ENCODE measurements at regions not wholly inside any gene's neighbourhood (a gene's known extent, or its start where the extent isn't known, plus 50 kb on each side); places are given as distances from the start of the nearest gene placed in this dataset.

DNA sequence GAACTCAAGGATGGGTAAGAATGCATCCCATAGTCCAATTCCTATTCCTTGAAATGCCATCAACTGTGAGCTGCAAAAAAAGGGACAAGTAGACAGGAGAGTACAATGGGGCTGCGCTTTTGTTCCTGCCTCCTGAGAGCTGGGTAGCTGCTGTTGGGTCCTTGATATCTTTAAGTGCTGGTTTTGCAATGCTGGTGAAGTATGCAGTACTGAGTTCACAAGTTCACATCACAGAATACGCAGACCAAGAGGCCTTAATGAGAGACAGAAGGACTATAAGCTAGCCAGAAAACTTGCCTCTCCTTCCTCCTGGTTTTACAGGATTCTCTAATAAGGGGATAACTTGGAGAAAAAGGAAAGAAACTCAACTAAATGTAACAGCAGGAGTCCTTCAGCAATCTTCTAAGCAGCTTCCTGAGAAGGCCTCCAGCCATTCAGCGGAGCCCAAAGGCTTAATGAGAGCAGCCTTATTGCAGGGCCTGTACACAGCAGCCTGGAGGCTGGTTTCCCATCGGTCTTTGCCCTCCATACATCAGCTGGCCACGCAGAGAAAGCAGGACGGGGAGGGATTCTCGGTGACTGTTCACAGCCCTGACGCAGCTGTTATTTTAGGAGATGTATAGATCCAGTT, 293.1 kb downstream of the CDCA7 start:
- no peak overlapping the region for H3K27ac Mint-ChIP-seq
- H3K27me3 Mint-ChIP-seq (ENCODE audit: low read depth): no peaks in the 10 kb centered on the region
- ChIA-PET POLR2A (no interaction called here), CTCF (no interaction called here)
- ATAC-seq: no peak
- H3K4me1 Mint-ChIP-seq (ENCODE audit: low read depth): no peaks in the 10 kb centered on the region
- no peak for DNase-seq
- H3K4me3 Mint-ChIP-seq: no peak overlapping the region
- no peaks in the 10 kb centered on the region for H3K9me3 Mint-ChIP-seq (ENCODE audit: insufficient read depth)
- H3K36me3 Mint-ChIP-seq (ENCODE audit: low read depth): no peaks in the 10 kb centered on the region

DNA sequence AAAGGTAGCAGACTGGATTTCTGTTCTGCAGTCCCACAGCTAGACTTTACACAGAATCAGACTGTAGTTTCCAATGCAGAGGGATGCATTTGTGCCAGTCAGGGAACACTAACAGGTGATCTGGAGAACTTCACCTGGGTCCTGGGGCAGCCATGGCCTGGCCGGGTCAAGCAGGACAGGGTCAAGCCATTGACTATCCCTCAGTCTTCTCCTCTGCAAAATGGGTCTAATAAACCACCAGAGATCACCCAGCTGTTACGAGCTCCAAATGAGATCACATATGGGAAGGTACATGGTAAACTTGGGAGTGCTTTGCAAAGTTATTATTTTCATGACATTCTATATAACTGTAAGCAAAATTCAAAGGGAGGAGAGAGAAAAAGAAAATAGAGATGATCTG, 294.1 kb downstream of the CDCA7 start:
- CTCF ChIA-PET: no interaction called here
- no peaks in the 10 kb centered on the region for H3K36me3 Mint-ChIP-seq (ENCODE audit: low read depth)
- POLR2A ChIA-PET: no interaction called here
- no peak overlapping the region for H3K4me3 Mint-ChIP-seq
- ATAC-seq (no peak), DNase-seq (no peak)
- H3K27ac Mint-ChIP-seq: no peak overlapping the region
- H3K4me1 Mint-ChIP-seq (ENCODE audit: low read depth): no peaks in the 10 kb centered on the region
- H3K27me3 Mint-ChIP-seq (ENCODE audit: low read depth): no peaks in the 10 kb centered on the region
- H3K9me3 Mint-ChIP-seq (ENCODE audit: insufficient read depth): no peaks in the 10 kb centered on the region

DNA sequence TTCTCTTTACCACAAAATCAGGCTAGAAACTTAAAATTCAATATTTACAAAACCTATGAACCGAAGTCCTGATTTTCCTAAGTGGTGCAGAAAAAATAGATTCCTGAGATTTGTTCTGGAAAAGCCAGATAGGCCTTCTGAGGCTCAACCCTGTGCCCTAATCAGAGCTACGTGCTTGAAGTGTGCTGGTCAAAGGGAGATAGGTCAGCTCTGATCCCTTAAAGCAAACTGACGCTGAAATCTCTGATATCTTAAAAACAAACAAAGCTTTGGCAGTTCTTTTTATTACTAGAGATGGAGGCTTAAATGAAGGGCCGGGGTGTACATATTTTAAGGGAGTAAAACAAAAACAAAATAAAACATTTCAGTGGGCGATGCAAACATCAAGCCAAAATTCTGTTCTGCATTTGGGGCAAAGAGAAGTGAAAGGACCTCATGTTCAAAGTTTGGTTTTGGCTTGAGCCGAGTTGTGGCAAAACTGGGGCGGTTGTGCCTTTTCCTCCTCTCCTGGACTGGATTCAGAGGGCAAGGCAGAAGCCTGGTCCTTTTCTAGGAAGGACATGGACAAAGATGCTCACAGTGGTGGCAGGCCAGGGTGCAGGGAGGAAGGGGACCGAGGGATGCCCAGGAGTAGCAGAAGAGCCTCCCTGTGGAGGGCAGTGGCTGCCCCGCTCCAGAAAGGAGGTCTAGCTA, 295.0 kb downstream of the CDCA7 start:
- Mint-ChIP-seq H3K9me3 (ENCODE audit: insufficient read depth) (no peaks in the 10 kb centered on the region), H3K4me3 (no peak overlapping the region), H3K4me1 (ENCODE audit: low read depth) (no peaks in the 10 kb centered on the region), H3K27me3 (ENCODE audit: low read depth) (no peaks in the 10 kb centered on the region), H3K27ac (no peak overlapping the region), H3K36me3 (ENCODE audit: low read depth) (no peaks in the 10 kb centered on the region)
- ATAC-seq (no peak), DNase-seq (no peak)
- ChIA-PET POLR2A (no interaction called here), CTCF (no interaction called here)

DNA sequence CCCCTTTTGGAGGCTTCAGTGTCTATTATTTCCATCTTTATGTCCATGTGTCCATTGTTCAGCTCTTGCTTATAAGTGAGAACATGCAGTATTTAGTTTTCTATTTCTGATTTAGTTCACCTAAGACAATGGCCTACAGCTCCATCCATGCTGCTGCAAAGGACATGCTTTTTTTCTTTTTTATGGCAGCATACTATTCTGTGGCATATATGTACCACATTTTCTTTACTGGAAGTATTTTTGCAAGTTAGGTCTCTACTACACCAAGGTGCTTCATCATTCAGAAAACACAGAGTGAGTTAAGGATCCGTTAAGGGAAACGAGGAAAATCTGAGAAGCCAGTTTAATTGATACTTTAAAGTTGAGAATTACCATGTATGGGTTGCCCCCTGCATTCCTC, 297.2 kb downstream of the CDCA7 start:
- Mint-ChIP-seq H3K36me3 (ENCODE audit: low read depth) (no peaks in the 10 kb centered on the region), H3K27me3 (ENCODE audit: low read depth) (peaks cover 4% of the 10 kb centered on the region), H3K27ac (no peak overlapping the region)

DNA sequence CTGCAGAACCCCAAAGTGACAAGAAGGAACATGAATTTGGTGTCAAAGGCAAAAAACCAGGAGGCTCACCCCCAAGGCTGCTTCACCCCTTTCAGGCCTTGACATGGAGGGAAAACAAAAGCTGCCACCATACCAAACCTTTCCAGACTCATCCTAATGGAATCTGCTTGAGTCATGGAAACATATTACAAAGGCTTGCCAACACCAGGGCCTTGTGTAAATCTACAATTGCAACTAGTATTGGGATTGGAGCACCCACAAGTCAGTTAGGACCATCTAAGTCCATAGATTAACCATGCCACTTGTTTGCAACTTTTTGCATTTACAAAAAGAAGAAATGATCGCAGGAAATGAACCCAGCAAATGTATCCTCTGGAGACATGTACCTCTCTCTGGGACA, 297.6 kb downstream of the CDCA7 start:
- Mint-ChIP-seq H3K4me3 (no peak overlapping the region), H3K9me3 (ENCODE audit: insufficient read depth) (no peaks in the 10 kb centered on the region), H3K36me3 (ENCODE audit: low read depth) (no peaks in the 10 kb centered on the region), H3K27ac (no peak overlapping the region), H3K27me3 (ENCODE audit: low read depth) (peaks cover 4% of the 10 kb centered on the region), H3K4me1 (ENCODE audit: low read depth) (no peaks in the 10 kb centered on the region)
- no peak for DNase-seq
- ChIA-PET POLR2A (no interaction called here), CTCF (no interaction called here)
- no peak for ATAC-seq

More for the DNA sequence above, 297.2 kb downstream of the CDCA7 start:
- Mint-ChIP-seq H3K9me3 (ENCODE audit: insufficient read depth) (no peaks in the 10 kb centered on the region), H3K4me1 (ENCODE audit: low read depth) (no peaks in the 10 kb centered on the region), H3K4me3 (no peak overlapping the region)
- DNase-seq (no peak), ATAC-seq (no peak)
- ChIA-PET POLR2A (no interaction called here), CTCF (no interaction called here)

DNA sequence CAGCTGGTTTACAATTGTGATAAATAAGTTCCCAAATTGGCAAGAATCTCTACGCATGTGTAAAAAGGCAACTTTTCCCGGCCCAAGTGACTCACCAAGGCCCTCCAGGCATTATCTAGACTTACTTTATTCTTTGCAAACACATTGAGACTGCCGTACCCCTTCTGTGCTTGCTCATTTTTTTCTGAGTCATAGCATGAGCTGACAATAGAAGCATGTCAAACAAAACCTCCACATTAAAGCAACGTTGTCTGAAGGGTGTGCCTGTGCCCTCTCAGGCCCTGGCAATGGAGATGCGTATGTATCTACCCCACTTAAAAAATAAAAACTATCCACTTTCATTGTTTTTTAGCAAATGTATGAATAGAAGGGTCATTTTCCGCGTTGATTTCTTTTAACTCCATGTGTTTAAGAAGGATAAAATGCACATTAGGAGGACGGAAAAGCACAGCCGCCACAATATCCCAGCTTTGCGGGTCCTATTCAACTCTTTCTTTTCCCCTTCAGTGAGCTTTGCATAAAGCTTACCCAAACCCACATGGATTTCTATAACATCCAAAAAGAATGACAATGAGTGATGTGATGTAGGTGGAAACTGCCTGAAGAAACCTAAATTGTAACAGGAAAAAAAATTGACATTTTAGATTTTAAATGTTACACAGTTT, 298.2 kb downstream of the CDCA7 start:
- Mint-ChIP-seq H3K27ac (no peak overlapping the region), H3K27me3 (ENCODE audit: low read depth) (peaks cover 6% of the 10 kb centered on the region), H3K4me1 (ENCODE audit: low read depth) (no peaks in the 10 kb centered on the region), H3K4me3 (no peak overlapping the region), H3K9me3 (ENCODE audit: insufficient read depth) (no peaks in the 10 kb centered on the region), H3K36me3 (ENCODE audit: low read depth) (no peaks in the 10 kb centered on the region)
- ChIA-PET CTCF (no interaction called here), POLR2A (no interaction called here)
- ATAC-seq: no peak
- no peak for DNase-seq

DNA sequence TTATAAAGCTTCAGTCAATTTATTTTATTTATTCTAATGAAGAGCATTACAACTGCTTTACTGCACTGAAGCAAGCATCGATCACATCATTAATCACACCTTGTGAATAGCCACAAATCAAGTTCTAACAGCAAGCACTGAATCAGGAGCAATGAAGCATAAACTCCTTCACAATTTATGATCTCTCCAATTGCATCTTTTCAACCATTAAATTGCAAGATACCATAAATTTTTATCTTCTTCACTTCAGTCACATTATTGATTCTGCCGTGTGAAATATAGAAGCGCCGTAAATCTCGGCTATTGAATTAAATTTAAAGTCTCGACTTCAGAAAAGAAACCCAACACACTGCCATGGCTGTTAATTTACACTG, 298.7 kb downstream of the CDCA7 start:
- H3K36me3 Mint-ChIP-seq (ENCODE audit: low read depth): no peaks in the 10 kb centered on the region
- ATAC-seq (no peak), DNase-seq (no peak)
- H3K27ac Mint-ChIP-seq: no peak overlapping the region
- H3K27me3 Mint-ChIP-seq (ENCODE audit: low read depth): peaks cover 6% of the 10 kb centered on the region
- no peaks in the 10 kb centered on the region for H3K4me1 Mint-ChIP-seq (ENCODE audit: low read depth)
- ChIA-PET CTCF (no interaction called here), POLR2A (no interaction called here)
- no peaks in the 10 kb centered on the region for H3K9me3 Mint-ChIP-seq (ENCODE audit: insufficient read depth)
- no peak overlapping the region for H3K4me3 Mint-ChIP-seq

DNA sequence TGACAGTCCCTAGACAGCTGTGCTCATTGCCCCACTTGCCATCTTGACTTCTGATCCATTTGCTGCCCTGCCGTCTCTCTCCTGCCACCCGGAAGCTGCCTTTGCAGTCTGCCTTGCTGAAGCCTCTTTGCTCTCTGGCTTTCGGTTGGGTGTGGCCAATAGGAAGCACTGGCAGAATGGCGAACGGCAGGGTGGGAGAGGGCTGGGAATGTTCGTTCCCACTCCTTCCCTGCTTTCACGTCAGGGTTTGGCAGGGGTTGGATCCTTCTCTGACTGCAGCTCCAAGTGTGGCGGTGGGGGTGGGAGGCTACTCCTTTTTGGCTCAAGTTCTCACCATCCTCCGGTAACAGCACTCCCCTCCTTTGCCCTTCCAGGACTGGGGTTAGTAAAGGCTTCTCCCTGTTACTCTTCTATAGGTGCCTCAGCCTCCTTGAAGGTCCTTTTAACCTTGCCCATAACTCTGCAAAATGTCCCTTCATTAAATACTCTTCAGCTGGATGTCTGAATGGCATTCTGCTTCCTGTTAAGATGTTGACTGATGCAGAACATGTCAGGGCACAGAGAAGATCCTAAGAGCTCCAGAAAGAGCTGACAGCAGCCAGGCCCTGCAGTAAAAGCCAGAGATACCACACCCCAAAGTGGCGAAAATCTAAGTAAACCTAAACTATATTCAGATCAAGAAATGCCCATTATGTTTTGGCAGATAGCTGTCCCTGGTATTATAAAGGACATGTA, 299.7 kb downstream of the CDCA7 start:
- H3K4me3 Mint-ChIP-seq: no peak overlapping the region
- H3K27me3 Mint-ChIP-seq (ENCODE audit: low read depth): peaks cover 8% of the 10 kb centered on the region
- no peak overlapping the region for H3K27ac Mint-ChIP-seq
- no peak for DNase-seq
- ChIA-PET CTCF (no interaction called here), POLR2A (no interaction called here)
- no peak for ATAC-seq
- no peaks in the 10 kb centered on the region for H3K4me1 Mint-ChIP-seq (ENCODE audit: low read depth)
- H3K36me3 Mint-ChIP-seq (ENCODE audit: low read depth): no peaks in the 10 kb centered on the region
- no peaks in the 10 kb centered on the region for H3K9me3 Mint-ChIP-seq (ENCODE audit: insufficient read depth)

DNA sequence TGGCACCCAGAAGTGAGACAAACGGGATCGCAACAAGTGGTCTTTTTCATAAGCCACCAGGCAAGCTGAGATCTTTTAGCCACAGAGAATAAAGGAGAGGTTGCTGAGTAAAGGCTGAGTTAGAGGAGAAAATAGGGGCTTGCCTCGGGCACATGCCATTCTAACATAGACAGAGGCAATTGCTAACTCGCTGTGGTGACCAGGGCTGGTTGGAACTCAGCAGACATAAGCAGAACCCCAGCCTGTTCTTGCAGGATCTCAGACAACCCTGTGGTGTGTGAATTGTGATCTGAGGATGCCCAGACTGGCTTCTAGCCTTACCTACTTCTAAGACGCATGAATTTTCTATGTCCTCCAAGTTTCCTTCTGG, 300.2 kb downstream of the CDCA7 start:
- Mint-ChIP-seq H3K4me1 (ENCODE audit: low read depth) (no peaks in the 10 kb centered on the region), H3K27ac (no peak overlapping the region), H3K27me3 (ENCODE audit: low read depth) (peaks cover 8% of the 10 kb centered on the region), H3K9me3 (ENCODE audit: insufficient read depth) (no peaks in the 10 kb centered on the region), H3K4me3 (no peak overlapping the region), H3K36me3 (ENCODE audit: low read depth) (no peaks in the 10 kb centered on the region)
- no peak for ATAC-seq
- ChIA-PET CTCF (no interaction called here), POLR2A (no interaction called here)
- no peak for DNase-seq

DNA sequence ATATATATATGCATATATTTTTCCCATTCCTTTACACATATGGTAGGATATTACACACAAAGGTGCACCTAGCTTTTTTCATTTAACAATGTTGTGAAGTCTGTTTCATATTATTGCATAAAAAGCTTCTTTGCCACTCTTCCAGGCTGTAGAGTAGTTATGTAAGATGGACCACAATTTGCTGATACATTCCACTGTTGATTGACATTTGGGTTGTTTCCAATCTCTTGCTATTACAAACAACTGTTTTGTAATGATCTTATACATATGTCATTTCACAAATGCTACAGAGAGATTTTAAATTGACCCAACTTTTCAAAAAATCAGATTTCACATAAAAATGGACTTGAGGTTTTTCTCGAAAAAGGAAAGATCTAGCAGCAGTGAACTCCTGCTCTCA, 301.4 kb downstream of the CDCA7 start:
- peaks cover 11% of the 10 kb centered on the region for H3K27me3 Mint-ChIP-seq (ENCODE audit: low read depth)
- CTCF ChIA-PET: interaction anchor here (0.6 to 1.3 kb wide), 2 partner anchors 17 to 210 kb away, joined by 3 read pairs; no protein-coding TSS in a partner anchor
- no peak for ATAC-seq

DNA sequence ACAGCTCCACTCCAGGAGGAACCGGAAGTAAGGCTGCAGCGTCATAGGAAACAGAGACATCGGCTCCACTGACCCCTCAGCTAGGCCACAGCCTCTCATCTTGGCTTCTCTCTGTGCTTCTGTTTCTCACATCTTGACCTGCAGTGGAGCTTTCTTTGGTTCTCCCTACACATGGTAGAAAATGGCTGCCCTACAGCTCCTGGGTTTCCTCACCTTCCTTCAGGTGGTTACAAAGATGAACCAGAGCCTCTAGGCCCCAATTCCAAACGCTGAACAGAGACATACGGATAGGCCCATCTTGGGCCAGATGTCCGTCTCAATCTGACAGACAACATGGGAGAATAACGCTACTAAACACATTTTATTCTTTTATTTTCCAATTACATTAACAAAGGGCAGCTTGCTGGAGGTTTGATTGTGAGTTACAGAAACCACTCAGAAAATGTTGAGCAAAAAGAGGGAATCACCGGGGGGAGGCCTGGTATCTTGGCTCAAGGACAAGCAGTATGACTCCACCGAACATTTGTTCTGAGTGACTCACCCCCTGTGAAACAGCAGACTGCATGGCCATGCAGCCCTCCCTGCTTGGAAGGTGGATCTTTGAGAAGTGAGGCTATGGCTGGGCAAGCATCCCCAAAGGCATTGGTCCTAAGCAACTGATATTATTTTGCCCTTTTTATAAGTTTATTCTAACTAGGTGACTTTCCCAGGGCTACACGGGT, 303.5 kb downstream of the CDCA7 start:
- no peaks in the 10 kb centered on the region for H3K4me1 Mint-ChIP-seq (ENCODE audit: low read depth)
- ChIA-PET CTCF (no interaction called here), POLR2A (no interaction called here)
- DNase-seq (no peak), ATAC-seq (no peak)
- no peaks in the 10 kb centered on the region for H3K36me3 Mint-ChIP-seq (ENCODE audit: low read depth)
- H3K4me3 Mint-ChIP-seq: no peak overlapping the region
- H3K27ac Mint-ChIP-seq: no peak overlapping the region
- H3K27me3 Mint-ChIP-seq (ENCODE audit: low read depth): peaks cover 17% of the 10 kb centered on the region
- H3K9me3 Mint-ChIP-seq (ENCODE audit: insufficient read depth): no peaks in the 10 kb centered on the region

More for the DNA sequence above, 301.4 kb downstream of the CDCA7 start:
- no peak overlapping the region for H3K4me3 Mint-ChIP-seq
- no peak overlapping the region for H3K27ac Mint-ChIP-seq
- DNase-seq: no peak
- no peaks in the 10 kb centered on the region for H3K4me1 Mint-ChIP-seq (ENCODE audit: low read depth)
- POLR2A ChIA-PET: no interaction called here
- H3K36me3 Mint-ChIP-seq (ENCODE audit: low read depth): no peaks in the 10 kb centered on the region
- H3K9me3 Mint-ChIP-seq (ENCODE audit: insufficient read depth): no peaks in the 10 kb centered on the region

DNA sequence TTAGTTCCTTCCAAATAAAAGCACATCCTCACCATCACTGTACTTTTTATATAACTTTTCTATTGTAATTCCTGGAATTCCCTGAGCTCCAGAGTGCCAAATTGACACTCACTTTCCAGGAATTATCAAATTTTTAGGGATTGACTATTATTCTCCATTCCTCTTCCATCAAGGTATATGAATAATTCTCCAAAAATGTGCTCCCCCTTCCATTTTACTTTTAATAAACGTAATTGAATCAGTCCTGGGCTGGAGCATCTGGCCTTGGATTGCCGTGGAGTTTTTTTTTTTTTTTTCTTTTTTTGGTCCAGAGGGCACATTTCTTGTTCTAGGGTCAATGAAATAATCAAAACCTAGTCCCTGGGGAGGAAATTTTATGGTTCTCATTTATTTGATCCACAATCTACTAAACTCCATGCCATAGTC, 304.3 kb downstream of the CDCA7 start:
- peaks cover 18% of the 10 kb centered on the region for H3K27me3 Mint-ChIP-seq (ENCODE audit: low read depth)
- ChIA-PET CTCF (no interaction called here), POLR2A (no interaction called here)
- no peaks in the 10 kb centered on the region for H3K36me3 Mint-ChIP-seq (ENCODE audit: low read depth)
- no peak overlapping the region for H3K27ac Mint-ChIP-seq
- H3K4me1 Mint-ChIP-seq (ENCODE audit: low read depth): no peaks in the 10 kb centered on the region
- no peaks in the 10 kb centered on the region for H3K9me3 Mint-ChIP-seq (ENCODE audit: insufficient read depth)
- no peak for DNase-seq
- ATAC-seq: no peak
- no peak overlapping the region for H3K4me3 Mint-ChIP-seq
